ENCODE measurements at regions not wholly inside any gene's neighbourhood (a gene's known extent, or its start where the extent isn't known, plus 50 kb on each side); places are given as distances from the start of the nearest gene placed in this dataset.

- H3K27ac ChIP-seq: no peak overlapping the region
- DNase-seq (ENCODE audit: low spot score in 2 of 2): no peak
- TF ChIP-seq CTCF (IDR thresholded peaks at IDR 0.05): no peak
These were observed 331.3 kb downstream of the MN1 start for GRCh38 chr22:27470169-27470772.

GRCh38 chr22:27472975-27473374, 328.6 kb downstream of the MN1 start:
- Histone ChIP-seq H3K4me3 (no peak overlapping the region), H3K27me3 (no peaks in the 10 kb centered on the region), H3K9me3 (no peaks in the 10 kb centered on the region), H3K27ac (no peak overlapping the region), H3K4me1 (no peaks in the 10 kb centered on the region), H3K36me3 (no peaks in the 10 kb centered on the region)
- no peak for TF ChIP-seq CTCF (IDR thresholded peaks at IDR 0.05)
- intact Hi-C loops (cut with DNase I): no loop called here
- no peak for DNase-seq (ENCODE audit: low spot score in 2 of 2)

More at GRCh38 chr22:27470169-27470772, 331.3 kb downstream of the MN1 start:
- no peaks in the 10 kb centered on the region for H3K27me3 ChIP-seq
- intact Hi-C loops (cut with DNase I): no loop called here
- no peaks in the 10 kb centered on the region for H3K4me1 ChIP-seq
- no peaks in the 10 kb centered on the region for H3K9me3 ChIP-seq
- H3K36me3 ChIP-seq: no peaks in the 10 kb centered on the region
- no peak overlapping the region for H3K4me3 ChIP-seq

- H3K27me3 ChIP-seq: no peaks in the 10 kb centered on the region
- intact Hi-C loops (cut with DNase I): no loop called here
- no peaks in the 10 kb centered on the region for H3K4me1 ChIP-seq
- no peak for DNase-seq (ENCODE audit: low spot score in 2 of 2)
- H3K4me3 ChIP-seq: no peak overlapping the region
- H3K36me3 ChIP-seq: no peaks in the 10 kb centered on the region
- no peak for TF ChIP-seq CTCF (IDR thresholded peaks at IDR 0.05)
- H3K9me3 ChIP-seq: no peaks in the 10 kb centered on the region
- no peak overlapping the region for H3K27ac ChIP-seq
These were observed 328.0 kb downstream of the MN1 start for GRCh38 chr22:27473533-27473932.

GRCh38 chr22:27474112-27474571, 327.4 kb downstream of the MN1 start:
- Histone ChIP-seq H3K4me1 (no peaks in the 10 kb centered on the region), H3K27ac (no peak overlapping the region), H3K36me3 (no peaks in the 10 kb centered on the region), H3K9me3 (no peaks in the 10 kb centered on the region), H3K27me3 (no peaks in the 10 kb centered on the region), H3K4me3 (no peak overlapping the region)
- no peak for DNase-seq (ENCODE audit: low spot score in 2 of 2)
- TF ChIP-seq CTCF (IDR thresholded peaks at IDR 0.05): no peak
- intact Hi-C loops (cut with DNase I): no loop called here

GRCh38 chr22:27474711-27475547, 326.6 kb downstream of the MN1 start:
- Histone ChIP-seq H3K4me3 (no peak overlapping the region), H3K36me3 (no peaks in the 10 kb centered on the region), H3K27ac (no peak overlapping the region), H3K27me3 (no peaks in the 10 kb centered on the region), H3K9me3 (no peaks in the 10 kb centered on the region), H3K4me1 (no peaks in the 10 kb centered on the region)
- intact Hi-C loops (cut with DNase I): no loop called here
- TF ChIP-seq CTCF (IDR thresholded peaks at IDR 0.05): no peak
- no peak for DNase-seq (ENCODE audit: low spot score in 2 of 2)
